GM23338 (cell line): ENCODE measurements at regions not wholly inside any gene's neighbourhood (a gene's known extent, or its start where the extent isn't known, plus 50 kb on each side); places are given as distances from the start of the nearest gene placed in this dataset.

ENCODE experiments used
- ATAC-seq: fragments of 200-7000 bp; cut with Tn5 transposase; 3 replicates; pipeline ENCODE4 v1.9.1; 2020
- DNase-seq: peaks from one replicate; pipeline ENCODE4 v3.0.0-alpha.2; 2015; ENCODE audit warnings: low spot score
- H2AFZ ChIP-seq: fragments of 200-600 bp; sonication (generic); 2 replicates; pipeline ENCODE4 v1.8.0; 2016; ENCODE audit warnings: antibody characterized with exemption, mild to moderate bottlenecking, moderate library complexity
- H3F3A ChIP-seq: fragments of 200-600 bp; sonication (generic); replicated peaks from 2 replicates; pipeline ENCODE4 v1.8.0; 2017; ENCODE audit warnings: antibody characterized with exemption, mixed run types, low read depth
- H3K27ac ChIP-seq: fragments of 200-600 bp; sonication (generic); 2 replicates; pipeline ENCODE4 v1.6.1; 2016; ENCODE audit warnings: low read depth
- H3K27me3 ChIP-seq: fragments of 200-600 bp; sonication (generic); 2 replicates; pipeline ENCODE4 v1.8.0; 2016; ENCODE audit warnings: mild to moderate bottlenecking, mixed run types, moderate library complexity; ENCODE audit not compliant: insufficient read depth
- H3K36me3 ChIP-seq: fragments of 200-600 bp; sonication (generic); 2 replicates; pipeline ENCODE4 v1.8.0; 2016; ENCODE audit warnings: mild to moderate bottlenecking; ENCODE audit not compliant: insufficient read depth
- H3K4me1 ChIP-seq: fragments of 200-600 bp; sonication (generic); 2 replicates; pipeline ENCODE4 v1.8.0; 2016; ENCODE audit warnings: mild to moderate bottlenecking, moderate library complexity; ENCODE audit not compliant: insufficient read depth
- H3K4me2 ChIP-seq: fragments of 200-600 bp; sonication (generic); 2 replicates; pipeline ENCODE4 v1.7.1; 2017; ENCODE audit warnings: mixed run types
- H3K4me3 ChIP-seq: fragments of 200-600 bp; sonication (generic); 2 replicates; pipeline ENCODE4 v1.6.1; 2016; ENCODE audit warnings: mixed run types
- H3K79me2 ChIP-seq: fragments of 200-600 bp; sonication (generic); replicated peaks from 2 replicates; pipeline ENCODE4 v1.8.0; 2017; ENCODE audit warnings: mild to moderate bottlenecking; ENCODE audit not compliant: insufficient read depth
- H3K9me2 ChIP-seq: fragments of 200-600 bp; sonication (generic); 2 replicates; pipeline ENCODE4 v1.8.0; 2017; ENCODE audit not compliant: insufficient read depth
- H4K20me1 ChIP-seq: fragments of 200-600 bp; sonication (generic); replicated peaks from 2 replicates; pipeline ENCODE4 v1.8.0; 2017; ENCODE audit warnings: mild to moderate bottlenecking; ENCODE audit not compliant: insufficient read depth
- H3K27ac Mint-ChIP-seq: 2 replicates; pipeline ENCODE4 v1.8.0; 2020; ENCODE audit warnings: inconsistent platforms, mild to moderate bottlenecking, moderate library complexity, mixed read lengths
- H3K27me3 Mint-ChIP-seq: 3 replicates; pipeline ENCODE4 v1.8.0; 2022; ENCODE audit warnings: low read depth, mild to moderate bottlenecking, moderate library complexity, mixed read lengths, inconsistent platforms; ENCODE audit not compliant: insufficient read depth, poor library complexity
- H3K36me3 Mint-ChIP-seq: 3 replicates; pipeline ENCODE4 v1.8.0; 2021; ENCODE audit warnings: low read depth, mild to moderate bottlenecking, inconsistent platforms, moderate library complexity, mixed read lengths
- H3K4me1 Mint-ChIP-seq: 3 replicates; pipeline ENCODE4 v1.8.0; 2020; ENCODE audit warnings: mild to moderate bottlenecking, inconsistent platforms, mixed read lengths
- H3K4me3 Mint-ChIP-seq: 3 replicates; pipeline ENCODE4 v1.8.0; 2021; ENCODE audit warnings: moderate library complexity, mild to moderate bottlenecking, inconsistent platforms, mixed read lengths
- H3K9me3 Mint-ChIP-seq: 3 replicates; pipeline ENCODE4 v1.8.0; 2020; ENCODE audit warnings: moderate library complexity, mild to moderate bottlenecking, inconsistent platforms, mixed read lengths
- CREB1 ChIP-seq: fragments of 250-450 bp; sonication (Bioruptor Pico); IDR thresholded peaks from 2 replicates; pipeline ENCODE4 v1.5.0; 2020; ENCODE audit warnings: low read depth, mild to moderate bottlenecking, moderate library complexity
- CTCF ChIP-seq, 2 experiments: fragments of 200-600 bp in 1 of 2; sonication (generic) in 1 of 2; conservative IDR thresholded peaks; 2 replicates each; pipeline versions ENCODE4 v1.5.1 to v1.6.1; 2016 to 2017; ENCODE audit warnings: antibody characterized with exemption in 2 of 2, low read depth in 2 of 2, mild to moderate bottlenecking in 2 of 2, moderate library complexity in 1 of 2
- ETS1 ChIP-seq: IDR thresholded peaks from 2 replicates; pipeline ENCODE4 v1.6.1; 2016; ENCODE audit warnings: antibody characterized with exemption
- EZH2 ChIP-seq: fragments of 200-600 bp; sonication (generic); IDR thresholded peaks from one replicate; pipeline ENCODE4 v1.8.0; 2017; ENCODE audit warnings: antibody characterized with exemption, mild to moderate bottlenecking, low read depth; ENCODE audit not compliant: unreplicated experiment
- EZH2phosphoT487 ChIP-seq: fragments of 200-600 bp; sonication (generic); IDR thresholded peaks from one replicate; pipeline ENCODE4 v1.8.1; 2018; ENCODE audit warnings: antibody characterized with exemption; ENCODE audit not compliant: unreplicated experiment
- JUNB ChIP-seq: IDR thresholded peaks from one replicate; pipeline ENCODE4 v1.6.1; 2016; ENCODE audit warnings: antibody characterized with exemption; ENCODE audit not compliant: unreplicated experiment
- NANOG ChIP-seq: IDR thresholded peaks from 2 replicates; pipeline ENCODE4 v1.6.1; 2016; ENCODE audit warnings: antibody characterized with exemption, borderline replicate concordance
- POLR2AphosphoS5 ChIP-seq: IDR thresholded peaks from 2 replicates; pipeline ENCODE4 v1.6.1; 2016; ENCODE audit warnings: antibody characterized with exemption, low read depth
- REST ChIP-seq: IDR thresholded peaks from one replicate; pipeline ENCODE4 v1.6.1; 2018; ENCODE audit warnings: antibody characterized with exemption; ENCODE audit not compliant: unreplicated experiment
- STAT1 ChIP-seq: IDR thresholded peaks from one replicate; pipeline ENCODE4 v1.6.1; 2016; ENCODE audit warnings: antibody characterized with exemption; ENCODE audit not compliant: unreplicated experiment
- ZNF114 ChIP-seq: fragments of 250-450 bp; sonication (Bioruptor Pico); IDR thresholded peaks from 2 replicates; pipeline ENCODE4 v1.5.0; 2020; ENCODE audit warnings: mild to moderate bottlenecking, moderate library complexity
- ZNF331 ChIP-seq: fragments of 250-450 bp; sonication (Bioruptor Pico); IDR thresholded peaks from 2 replicates; pipeline ENCODE4 v1.5.0; 2020; ENCODE audit warnings: low read depth, mild to moderate bottlenecking, moderate library complexity
- ZNF462 ChIP-seq: fragments of 250-450 bp; sonication (Bioruptor Pico); IDR thresholded peaks from 2 replicates; pipeline ENCODE4 v1.5.0; 2020; ENCODE audit warnings: mild to moderate bottlenecking, moderate library complexity

- no peak overlapping the region for H2AFZ ChIP-seq
- H3K36me3 ChIP-seq, result no peaks in the 10 kb centered on the region
- H4K20me1 ChIP-seq, result no peaks in the 10 kb centered on the region; the same call in 1 of the 2 replicates
- H3K4me3 ChIP-seq, result no peak overlapping the region
- H3K4me1 ChIP-seq, result peaks cover 11% of the 10 kb centered on the region
- peak overlapping the region; percentile 50; the same call in 1 of the 2 replicates for H3K4me2 ChIP-seq
- H3K27me3 ChIP-seq, result peaks cover 77% of the 10 kb centered on the region
- H3K9me2 ChIP-seq, result no peaks in the 10 kb centered on the region
- H3K36me3 Mint-ChIP-seq, result no peaks in the 10 kb centered on the region
- ATAC-seq (peak; percentile 92), DNase-seq (peak; percentile 82)
- no peak overlapping the region for H3K27ac Mint-ChIP-seq
- peaks cover 17% of the 10 kb centered on the region for H3K4me1 Mint-ChIP-seq
- TF ChIP-seq NANOG (no peak), CTCF (conservative IDR thresholded peaks at IDR 0.05; ENCODE audit: low read depth in 2 of 2) (no peak), EZH2phosphoT487 (no peak), ETS1 (no peak), REST (no peak), POLR2AphosphoS5 (no peak), JUNB (no peak), ZNF462 (no peak), EZH2 (no peak), ZNF331 (CRISPR knock-in tag) (no peak), CREB1 (no peak), STAT1 (no peak), ZNF114 (CRISPR knock-in tag) (no peak)
- H3K9me3 Mint-ChIP-seq, result peaks cover 9% of the 10 kb centered on the region; the same call in 2 of the 3 replicates
- no peak overlapping the region for H3K27ac ChIP-seq
- no peaks in the 10 kb centered on the region for H3K79me2 ChIP-seq
- H3F3A ChIP-seq, result no peaks in the 10 kb centered on the region
- peaks cover 50% of the 10 kb centered on the region for H3K27me3 Mint-ChIP-seq
- no peak overlapping the region for H3K4me3 Mint-ChIP-seq
Measured at GRCh38 chr20:22430154-22430745, 154.1 kb downstream of the FOXA2 start.
